ENCODE measurements at regions not wholly inside any gene's neighbourhood (a gene's known extent, or its start where the extent isn't known, plus 50 kb on each side); places are given as distances from the start of the nearest gene placed in this dataset.

GRCh38 chr13:67664502-67664901, 434.4 kb upstream of the PCDH9 start:
- Histone ChIP-seq H3K4me2 (ENCODE audit: low read depth, low read length, poor library complexity, severe bottlenecking) (no peak overlapping the region), H3K9me3 (ENCODE audit: insufficient read depth, low read length) (no peaks in the 10 kb centered on the region; the same call in 1 of the 2 replicates), H3K4me3 (ENCODE audit: insufficient read depth, low read length, poor library complexity, severe bottlenecking) (no peak overlapping the region), H3K9ac (ENCODE audit: low read length) (no peak overlapping the region), H3K79me2 (ENCODE audit: insufficient read depth, low read length) (no peaks in the 10 kb centered on the region), H3K27ac (ENCODE audit: low read depth, low read length) (no peak overlapping the region), H3F3A (ENCODE audit: insufficient read depth) (no peaks in the 10 kb centered on the region), H3K9me2 (replicated peaks; ENCODE audit: insufficient read depth, low read length) (no peaks in the 10 kb centered on the region), H3K27me3 (ENCODE audit: low read length) (no peaks in the 10 kb centered on the region), H4K20me1 (ENCODE audit: low read depth, low read length) (no peaks in the 10 kb centered on the region), H2AFZ (ENCODE audit: low read depth, low read length, severe bottlenecking) (peak overlapping the region; percentile 41), H3K36me3 (ENCODE audit: low read length) (no peaks in the 10 kb centered on the region)
- TF ChIP-seq CTCF (IDR thresholded peaks at IDR 0.05; ENCODE audit: insufficient read depth, low read length, poor library complexity, severe bottlenecking) (no peak), EZH2phosphoT487 (conservative IDR thresholded peaks at IDR 0.05; ENCODE audit: low read length) (no peak)

GRCh38 chr13:67662997-67663396, 432.9 kb upstream of the PCDH9 start:
- Histone ChIP-seq H3K9ac (ENCODE audit: low read length) (no peak overlapping the region), H3K36me3 (ENCODE audit: low read length) (no peaks in the 10 kb centered on the region), H3K27ac (ENCODE audit: low read depth, low read length) (no peak overlapping the region), H3K4me2 (ENCODE audit: low read depth, low read length, poor library complexity, severe bottlenecking) (no peak overlapping the region), H3K9me3 (ENCODE audit: insufficient read depth, low read length) (no peaks in the 10 kb centered on the region), H4K20me1 (ENCODE audit: low read depth, low read length) (no peaks in the 10 kb centered on the region), H3K79me2 (ENCODE audit: insufficient read depth, low read length) (no peaks in the 10 kb centered on the region), H3K4me3 (ENCODE audit: insufficient read depth, low read length, poor library complexity, severe bottlenecking) (no peak overlapping the region), H3F3A (ENCODE audit: insufficient read depth) (no peaks in the 10 kb centered on the region), H2AFZ (ENCODE audit: low read depth, low read length, severe bottlenecking) (peak overlapping the region; percentile 42), H3K27me3 (ENCODE audit: low read length) (no peaks in the 10 kb centered on the region), H3K9me2 (replicated peaks; ENCODE audit: insufficient read depth, low read length) (no peaks in the 10 kb centered on the region)
- TF ChIP-seq EZH2phosphoT487 (conservative IDR thresholded peaks at IDR 0.05; ENCODE audit: low read length): no peak
- TF ChIP-seq CTCF (IDR thresholded peaks at IDR 0.05; ENCODE audit: insufficient read depth, low read length, poor library complexity, severe bottlenecking): no peak

GRCh38 chr13:67652887-67653286, 422.8 kb upstream of the PCDH9 start:
- Histone ChIP-seq H3K36me3 (ENCODE audit: low read length) (no peaks in the 10 kb centered on the region), H3K9me3 (ENCODE audit: insufficient read depth, low read length) (no peaks in the 10 kb centered on the region), H3K4me2 (ENCODE audit: low read depth, low read length, poor library complexity, severe bottlenecking) (no peak overlapping the region), H3F3A (ENCODE audit: insufficient read depth) (no peaks in the 10 kb centered on the region), H3K27ac (ENCODE audit: low read depth, low read length) (no peak overlapping the region), H2AFZ (ENCODE audit: low read depth, low read length, severe bottlenecking) (no peak overlapping the region), H3K9me2 (replicated peaks; ENCODE audit: insufficient read depth, low read length) (no peaks in the 10 kb centered on the region), H3K27me3 (ENCODE audit: low read length) (no peaks in the 10 kb centered on the region), H4K20me1 (ENCODE audit: low read depth, low read length) (no peaks in the 10 kb centered on the region), H3K4me3 (ENCODE audit: insufficient read depth, low read length, poor library complexity, severe bottlenecking) (no peak overlapping the region), H3K9ac (ENCODE audit: low read length) (no peak overlapping the region), H3K79me2 (ENCODE audit: insufficient read depth, low read length) (no peaks in the 10 kb centered on the region)
- TF ChIP-seq CTCF (IDR thresholded peaks at IDR 0.05; ENCODE audit: insufficient read depth, low read length, poor library complexity, severe bottlenecking) (no peak), EZH2phosphoT487 (conservative IDR thresholded peaks at IDR 0.05; ENCODE audit: low read length) (no peak)
